LNCaP clone FGC (cell line): ENCODE measurements at regions not wholly inside any gene's neighbourhood (a gene's known extent, or its start where the extent isn't known, plus 50 kb on each side); places are given as distances from the start of the nearest gene placed in this dataset.
"Not testable (repeated sequence)": the region's sequence is repeated elsewhere in the genome, so short reads cannot be mapped to it uniquely, and the experiment has no call there.

Experiments used
- DNase-seq: peaks from one replicate; pipeline ENCODE4 v3.0.0-alpha.2; 2011; ENCODE audit warnings: low read depth
- H3K4me3 ChIP-seq: 2 replicates; pipeline ENCODE4 v1.5.1; 2011; ENCODE audit warnings: mild to moderate bottlenecking, low read depth, low read length, control low read depth
- TF ChIP-seq, protein P1 (sequence below): IDR thresholded peaks from 2 replicates; pipeline ENCODE4 v1.5.1; 2012; ENCODE audit warnings: mild to moderate bottlenecking; ENCODE audit not compliant: control insufficient read depth, insufficient read depth; ENCODE audit errors: extremely low read depth

DNA sequence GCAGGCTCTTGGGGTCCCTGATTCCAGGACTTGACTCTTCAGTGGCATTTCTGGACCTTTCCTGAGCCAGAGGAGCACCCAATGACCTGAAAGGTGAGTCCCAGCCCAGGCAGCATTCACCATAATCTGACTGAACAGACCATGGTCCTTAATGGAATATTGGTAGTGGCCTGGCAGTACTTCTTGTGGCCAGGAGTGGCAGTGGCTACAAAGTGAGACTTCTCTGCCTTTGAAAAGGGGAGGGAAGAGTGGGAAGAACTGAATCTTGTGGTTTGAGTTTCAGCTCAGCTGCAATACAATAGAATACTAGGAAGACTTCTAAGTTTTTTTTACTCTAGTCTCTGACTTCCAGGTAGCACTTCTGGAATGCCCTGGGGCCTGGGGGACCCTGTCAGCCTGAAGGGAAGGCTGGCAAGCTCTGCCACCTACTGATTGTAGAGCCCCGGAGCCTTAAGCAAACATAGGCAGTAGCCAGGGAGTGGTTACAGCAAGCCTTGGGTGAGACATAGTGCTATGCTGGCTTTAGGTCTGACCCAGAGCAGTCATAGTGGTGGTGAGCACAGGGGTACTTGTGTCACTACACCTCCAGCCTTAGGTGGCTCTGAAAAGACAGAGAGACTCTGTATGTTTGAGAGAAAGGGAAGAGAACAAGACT lies 674.2 kb upstream of the MANEA start:
- no peak for DNase-seq

DNA sequence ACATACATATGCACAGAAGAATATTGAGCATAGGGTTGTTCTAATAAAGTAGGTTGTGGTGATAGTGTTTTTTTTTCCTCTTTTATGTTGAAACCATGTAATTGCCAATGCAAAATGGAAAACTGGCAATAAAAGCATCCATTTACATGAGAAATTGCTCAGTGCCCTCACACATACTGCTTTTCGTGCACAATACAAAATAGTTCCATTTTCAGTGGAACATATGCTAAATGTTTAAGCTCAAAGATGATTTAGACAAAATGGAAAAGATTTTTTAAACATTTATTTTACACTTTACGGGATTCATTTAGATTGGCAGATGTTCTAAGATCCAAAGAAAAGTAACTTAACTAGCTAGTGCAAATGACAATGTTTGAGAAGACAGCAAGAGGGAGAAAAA lies 678.1 kb upstream of the MANEA start:
- DNase-seq = no peak
- TF ChIP-seq, protein P1, sequence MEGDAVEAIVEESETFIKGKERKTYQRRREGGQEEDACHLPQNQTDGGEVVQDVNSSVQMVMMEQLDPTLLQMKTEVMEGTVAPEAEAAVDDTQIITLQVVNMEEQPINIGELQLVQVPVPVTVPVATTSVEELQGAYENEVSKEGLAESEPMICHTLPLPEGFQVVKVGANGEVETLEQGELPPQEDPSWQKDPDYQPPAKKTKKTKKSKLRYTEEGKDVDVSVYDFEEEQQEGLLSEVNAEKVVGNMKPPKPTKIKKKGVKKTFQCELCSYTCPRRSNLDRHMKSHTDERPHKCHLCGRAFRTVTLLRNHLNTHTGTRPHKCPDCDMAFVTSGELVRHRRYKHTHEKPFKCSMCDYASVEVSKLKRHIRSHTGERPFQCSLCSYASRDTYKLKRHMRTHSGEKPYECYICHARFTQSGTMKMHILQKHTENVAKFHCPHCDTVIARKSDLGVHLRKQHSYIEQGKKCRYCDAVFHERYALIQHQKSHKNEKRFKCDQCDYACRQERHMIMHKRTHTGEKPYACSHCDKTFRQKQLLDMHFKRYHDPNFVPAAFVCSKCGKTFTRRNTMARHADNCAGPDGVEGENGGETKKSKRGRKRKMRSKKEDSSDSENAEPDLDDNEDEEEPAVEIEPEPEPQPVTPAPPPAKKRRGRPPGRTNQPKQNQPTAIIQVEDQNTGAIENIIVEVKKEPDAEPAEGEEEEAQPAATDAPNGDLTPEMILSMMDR = no peak
- no peak overlapping the region for H3K4me3 ChIP-seq

More for the DNA sequence above, 674.2 kb upstream of the MANEA start:
- H3K4me3 ChIP-seq = no peak overlapping the region
- TF ChIP-seq, protein P1 = no peak

DNA sequence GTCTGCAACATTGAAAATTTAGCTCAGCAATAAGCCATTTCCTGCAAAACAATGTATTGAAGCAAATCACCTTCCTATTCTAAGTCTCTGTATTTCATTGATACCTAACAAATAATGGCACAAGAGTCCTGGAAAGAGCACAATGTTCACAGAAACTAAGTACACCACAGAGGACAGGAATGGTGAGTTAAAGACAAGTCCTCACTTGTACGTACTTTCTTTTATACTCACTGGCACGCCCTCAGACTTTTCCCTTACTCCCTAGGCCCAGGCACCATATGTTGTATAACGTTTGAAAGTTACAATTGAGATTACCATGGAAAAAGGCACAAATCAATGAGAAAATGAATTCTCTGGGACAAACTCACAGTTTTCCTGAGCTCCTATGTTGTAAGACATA lies 683.0 kb upstream of the MANEA start:
- H3K4me3 ChIP-seq = no peak overlapping the region
- TF ChIP-seq, protein P1 = no peak
- DNase-seq = no peak

DNA sequence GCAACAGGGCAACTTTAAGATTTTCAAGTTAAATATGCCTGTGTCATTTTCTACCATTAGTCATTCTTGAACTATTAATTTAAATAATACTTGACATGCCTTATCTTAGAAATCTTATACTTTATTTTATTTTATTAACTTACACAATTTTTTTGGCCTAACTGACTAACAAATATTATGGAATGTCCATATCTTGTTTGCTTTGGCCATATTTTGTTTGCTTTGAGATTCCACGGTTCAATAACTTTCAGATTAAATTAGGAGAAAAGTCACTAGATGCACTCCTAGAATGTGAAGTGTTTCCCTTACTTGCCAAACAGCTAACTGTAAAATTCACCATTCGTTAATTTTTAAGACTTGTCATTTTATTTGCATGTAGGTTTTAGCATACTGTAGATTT lies 684.0 kb upstream of the MANEA start:
- no peak overlapping the region for H3K4me3 ChIP-seq
- no peak for DNase-seq
- TF ChIP-seq, protein P1 = no peak

DNA sequence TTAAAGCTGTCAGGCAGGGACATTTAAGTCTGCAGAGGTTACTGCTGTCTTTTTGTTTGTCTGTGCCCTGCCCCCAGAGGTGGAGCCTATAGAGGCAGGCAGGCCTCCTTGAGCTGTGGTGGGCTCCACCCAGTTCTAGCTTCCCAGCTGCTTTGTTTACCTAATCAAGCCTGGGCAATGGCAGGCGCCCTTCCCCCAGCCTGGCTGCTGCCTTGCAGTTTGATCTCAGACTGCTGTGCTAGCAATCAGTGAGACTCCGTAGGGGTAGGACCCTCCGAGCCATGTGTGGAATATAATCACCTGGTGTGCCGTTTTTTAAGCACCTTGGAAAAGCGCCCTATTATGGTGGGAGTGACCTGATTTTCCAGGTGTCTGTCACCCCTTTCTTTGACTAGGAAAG lies 703.5 kb upstream of the MANEA start:
- not testable (repeated sequence) for DNase-seq, H3K4me3 ChIP-seq

DNA sequence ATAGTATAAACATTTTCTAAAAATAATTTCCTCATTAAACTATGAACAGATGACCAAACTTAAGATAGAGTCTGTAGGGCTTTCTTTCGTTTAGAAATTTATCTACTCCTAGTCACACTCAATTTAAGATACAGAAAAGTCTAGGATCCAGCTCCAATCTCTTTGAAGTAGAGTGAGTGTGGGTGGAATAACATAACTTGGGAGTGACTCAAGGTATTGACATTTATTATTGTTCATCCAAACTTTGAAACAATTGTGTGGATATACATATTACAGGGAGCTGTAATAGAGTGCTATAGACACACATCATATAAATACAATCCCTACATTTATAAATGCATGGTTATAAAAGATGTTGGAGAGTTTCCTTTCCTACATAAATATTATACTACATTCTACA lies 715.2 kb upstream of the MANEA start:
- TF ChIP-seq, protein P1 = no peak
- no peak for DNase-seq
- H3K4me3 ChIP-seq = no peak overlapping the region

DNA sequence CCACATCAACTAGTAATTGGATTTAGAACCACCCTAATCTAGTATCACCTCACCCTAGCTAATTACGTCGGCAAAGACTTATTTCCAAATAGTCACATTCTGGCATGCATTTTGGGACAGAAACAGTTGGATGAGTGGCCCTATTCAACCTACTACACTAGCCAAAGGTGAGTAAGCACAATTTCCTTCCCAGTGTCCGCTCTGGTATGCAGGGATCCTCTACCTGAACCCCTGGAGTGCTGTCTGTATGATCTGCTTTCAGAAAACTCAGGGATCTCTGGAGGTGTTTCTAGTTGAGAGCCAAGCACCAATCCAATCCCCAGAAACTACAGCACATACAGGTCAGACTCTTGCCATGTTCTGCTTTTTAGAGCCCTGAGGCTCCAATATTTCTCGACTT lies 717.4 kb upstream of the MANEA start:
- H3K4me3 ChIP-seq = no peak overlapping the region
- TF ChIP-seq, protein P1 = no peak
- no peak for DNase-seq

DNA sequence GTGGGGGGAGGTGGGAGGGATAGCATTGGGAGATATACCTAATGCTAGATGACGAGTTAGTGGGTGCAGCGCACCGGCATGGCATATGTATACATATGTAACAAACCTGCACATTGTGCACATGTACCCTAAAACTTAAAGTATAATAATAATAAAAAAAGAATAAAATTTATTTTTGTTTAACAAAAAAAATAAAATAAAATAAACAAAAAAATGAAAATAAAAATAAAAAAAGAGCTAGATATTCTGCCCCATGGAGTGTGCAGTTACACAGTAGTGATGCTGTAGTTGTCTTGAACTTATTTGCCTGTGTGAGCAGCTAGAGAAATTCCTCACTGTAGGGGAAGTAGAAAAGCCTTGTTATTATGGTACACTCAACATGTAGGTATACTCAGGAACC lies 720.3 kb upstream of the MANEA start:
- DNase-seq, H3K4me3 ChIP-seq: not testable (repeated sequence)

DNA sequence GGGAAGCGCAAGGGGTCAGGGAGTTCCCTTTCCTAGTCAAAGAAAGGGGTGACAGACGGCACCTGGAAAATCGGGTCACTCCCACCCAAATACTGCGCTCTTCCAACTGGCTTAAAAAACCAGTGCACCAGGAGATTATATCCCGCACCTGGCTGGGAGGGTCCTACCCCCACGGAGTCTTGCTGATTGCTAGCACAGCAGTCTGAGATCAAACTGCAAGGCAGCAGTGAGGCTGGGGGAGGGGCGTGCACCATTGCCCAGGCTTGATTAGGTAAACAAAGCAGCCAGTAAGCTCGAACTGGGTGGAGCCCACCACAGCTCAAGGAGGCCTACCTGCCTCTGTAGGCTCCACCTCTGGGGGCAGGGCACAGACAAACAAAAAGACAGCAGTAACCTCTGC lies 726.0 kb upstream of the MANEA start:
- H3K4me3 ChIP-seq, DNase-seq: not testable (repeated sequence)
